NCI-H2171 (cell line): ENCODE measurements at regions not wholly inside any gene's neighbourhood (a gene's known extent, or its start where the extent isn't known, plus 50 kb on each side); places are given as distances from the start of the nearest gene placed in this dataset.
"Not testable (repeated sequence)": the region's sequence is repeated elsewhere in the genome, so short reads cannot be mapped to it uniquely, and the experiment has no call there.

Experiments used
- DNase-seq: peaks from one replicate; lab custom pipeline; 2025; lab: John Stamatoyannopoulos, UW

- not testable (repeated sequence) for DNase-seq
These were observed 51.9 kb upstream of the MFGE8 start for GRCh38 chr15:88965097-88965496.

GRCh38 chr15:88970232-88970631, 57.1 kb upstream of the MFGE8 start:
- no peak for DNase-seq

- no peak for DNase-seq
These were observed 61.2 kb upstream of the MFGE8 start for GRCh38 chr15:88974392-88974791.

GRCh38 chr15:88975891-88976290, 62.7 kb upstream of the MFGE8 start:
- DNase-seq: no peak

GRCh38 chr15:88976656-88977055, 63.5 kb upstream of the MFGE8 start:
- DNase-seq: no peak

- DNase-seq: no peak
These were observed 66.5 kb upstream of the MFGE8 start for GRCh38 chr15:88979674-88980073.

GRCh38 chr15:88980498-88980897, 67.3 kb upstream of the MFGE8 start:
- no peak for DNase-seq

GRCh38 chr15:88981244-88982215, 68.4 kb upstream of the MFGE8 start:
- no peak for DNase-seq

- no peak for DNase-seq
These were observed 69.2 kb upstream of the MFGE8 start for GRCh38 chr15:88982304-88982945.

- DNase-seq: no peak
These were observed 69.8 kb upstream of the MFGE8 start for GRCh38 chr15:88982946-88983342.

- DNase-seq: no peak
These were observed 70.8 kb upstream of the MFGE8 start for GRCh38 chr15:88983861-88984429.

GRCh38 chr15:88985547-88986393, 72.6 kb upstream of the MFGE8 start:
- DNase-seq: peak; percentile 44

GRCh38 chr15:88986949-88987590, 73.9 kb upstream of the MFGE8 start:
- DNase-seq: no peak

- DNase-seq: no peak
These were observed 74.4 kb upstream of the MFGE8 start for GRCh38 chr15:88987591-88987933.

- no peak for DNase-seq
These were observed 74.9 kb upstream of the MFGE8 start for GRCh38 chr15:88987934-88988671.

GRCh38 chr15:88989578-88989977, 76.4 kb upstream of the MFGE8 start:
- DNase-seq: no peak

- DNase-seq: no peak
These were observed 77.1 kb upstream of the MFGE8 start for GRCh38 chr15:88990185-88990679.

GRCh38 chr15:88992216-88992615, 79.0 kb upstream of the MFGE8 start:
- no peak for DNase-seq

GRCh38 chr15:88992912-88993376, 79.8 kb upstream of the MFGE8 start:
- no peak for DNase-seq

- no peak for DNase-seq
These were observed 80.5 kb upstream of the MFGE8 start for GRCh38 chr15:88993662-88994061.

GRCh38 chr15:88994286-88994685, 81.1 kb upstream of the MFGE8 start:
- DNase-seq: no peak
